ENCODE measurements at regions not wholly inside any gene's neighbourhood (a gene's known extent, or its start where the extent isn't known, plus 50 kb on each side); places are given as distances from the start of the nearest gene placed in this dataset.
"Not testable (repeated sequence)": the region's sequence is repeated elsewhere in the genome, so short reads cannot be mapped to it uniquely, and the experiment has no call there.

GRCh38 chr2:193467276-193467987 is 1272.7 kb upstream of the TMEFF2 start:
- no peak for DNase-seq (ENCODE audit: low read depth)

DNA sequence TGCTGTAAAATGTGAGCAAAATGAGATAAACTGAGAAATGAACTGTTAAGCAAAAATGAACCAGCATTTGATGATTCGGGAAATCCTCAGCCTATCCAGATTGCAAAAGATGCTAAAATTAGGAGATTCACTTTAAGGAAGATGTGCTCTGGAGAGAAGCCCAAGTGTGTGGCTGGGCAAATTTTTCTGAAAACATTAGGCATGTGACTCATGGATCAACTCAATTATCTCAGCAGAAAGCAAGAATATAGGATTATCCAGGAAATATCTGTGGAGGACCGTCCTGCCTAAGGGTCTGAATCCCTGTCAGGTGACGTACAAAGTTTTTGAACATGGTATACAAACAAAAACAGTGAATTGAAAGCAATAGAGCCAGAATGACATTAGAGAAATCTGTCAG is 1268.3 kb upstream of the TMEFF2 start:
- no peak for DNase-seq (ENCODE audit: low read depth)

DNA sequence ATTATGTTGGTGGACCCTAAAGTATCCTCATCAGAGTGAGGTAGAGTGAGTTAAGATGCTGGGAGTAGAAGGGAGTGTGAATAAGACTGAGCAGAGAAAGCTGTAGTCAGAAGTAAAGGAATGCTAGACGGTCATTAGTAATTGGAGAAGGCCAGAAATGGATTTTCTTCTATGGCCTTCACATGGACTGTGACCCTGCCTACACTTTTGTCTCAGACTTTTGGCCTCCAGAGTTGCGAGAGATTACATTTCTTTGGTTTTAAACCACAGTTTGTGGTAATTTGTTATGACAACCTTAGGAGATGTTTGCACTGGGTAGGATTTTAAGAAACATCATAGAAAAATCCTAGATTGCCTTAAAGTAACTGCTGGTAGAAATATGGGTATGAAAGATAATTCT is 1267.7 kb upstream of the TMEFF2 start:
- DNase-seq (ENCODE audit: low read depth), result no peak

- no peak for DNase-seq (ENCODE audit: low read depth)
These were observed 1266.8 kb upstream of the TMEFF2 start for GRCh38 chr2:193461431-193461934.

DNA sequence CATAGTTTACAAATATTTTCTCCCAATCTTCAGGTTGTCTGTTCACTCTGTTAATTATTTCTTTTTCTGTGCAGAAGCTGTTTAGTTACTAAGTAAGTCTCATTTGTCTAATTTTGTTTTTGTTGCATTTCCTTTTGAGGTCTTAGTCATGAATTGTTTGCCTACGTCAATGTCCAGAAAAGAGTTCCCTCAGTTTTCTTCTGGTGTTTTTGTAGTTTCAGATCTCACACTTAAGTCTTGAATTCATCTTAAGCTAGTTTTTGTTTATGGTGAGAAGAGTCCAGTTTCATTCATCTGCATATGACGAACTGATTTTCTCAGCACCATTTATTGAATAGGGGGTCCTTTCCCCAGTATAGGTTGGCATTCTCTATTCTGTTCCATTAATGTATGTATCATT is 1252.2 kb upstream of the TMEFF2 start:
- DNase-seq (ENCODE audit: low read depth), result no peak

DNA sequence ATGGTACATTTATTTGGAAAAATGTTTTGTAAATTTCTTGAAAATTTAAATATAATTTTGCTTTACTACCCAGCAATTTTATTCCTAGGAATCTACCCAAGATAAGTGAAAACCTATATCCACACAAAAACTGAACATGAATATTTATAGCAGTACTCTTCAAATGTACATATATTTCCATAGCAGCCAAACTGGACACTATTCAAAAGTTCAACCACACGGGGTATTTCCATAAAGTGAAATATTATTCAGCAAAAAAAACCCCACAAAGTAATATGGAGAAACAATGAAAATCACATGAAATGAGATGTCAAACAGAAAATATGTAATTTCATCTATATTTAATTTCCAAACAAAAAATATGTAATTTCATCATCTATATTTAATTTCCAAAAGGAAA is 1247.6 kb upstream of the TMEFF2 start:
- DNase-seq (ENCODE audit: low read depth), result no peak

DNA sequence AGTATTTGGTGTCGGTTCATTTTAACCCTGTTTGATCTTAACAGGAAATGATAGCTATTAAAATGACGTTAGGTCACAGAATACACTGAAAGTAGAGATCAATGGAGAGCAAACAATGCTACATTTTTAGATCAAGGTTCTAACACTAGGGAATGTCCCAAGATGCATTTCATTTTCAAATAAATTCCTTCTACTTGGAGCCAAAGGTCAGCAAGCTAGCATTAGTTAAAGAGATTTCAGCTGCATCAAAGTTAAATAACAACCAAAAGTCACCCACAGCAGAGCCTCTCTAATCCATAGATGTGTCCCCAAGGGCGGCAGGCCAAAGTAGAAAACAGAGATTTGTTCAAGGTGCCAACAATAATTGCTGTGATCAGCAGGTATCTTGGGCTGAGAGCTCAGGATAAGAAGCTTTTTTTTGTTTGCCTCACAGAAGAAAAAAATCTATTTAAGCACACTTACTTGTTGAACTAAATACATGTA is 1233.6 kb upstream of the TMEFF2 start:
- no peak for DNase-seq (ENCODE audit: low read depth)

- DNase-seq (ENCODE audit: low read depth), result not testable (repeated sequence)
These were observed 1217.6 kb upstream of the TMEFF2 start for GRCh38 chr2:193412368-193412767.

DNA sequence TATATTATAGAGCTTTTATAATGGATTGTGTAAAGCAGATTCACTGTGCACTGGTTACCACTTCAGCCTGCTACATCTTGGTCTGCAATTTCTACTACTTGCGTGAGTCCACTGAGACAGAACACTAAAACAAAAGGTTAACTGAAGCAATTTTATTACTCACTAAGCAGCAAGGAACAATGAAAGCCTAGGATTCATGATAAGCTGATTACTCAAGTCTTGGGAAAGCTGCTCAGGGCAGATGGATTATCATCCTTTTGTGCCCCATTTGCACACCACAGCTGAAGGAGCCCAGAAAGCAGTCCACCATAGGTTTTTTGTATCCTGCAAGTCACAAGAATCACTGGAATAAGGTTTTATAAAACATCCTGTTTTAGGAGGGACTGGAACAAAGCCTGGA is 1215.2 kb upstream of the TMEFF2 start:
- DNase-seq (ENCODE audit: low read depth), result no peak

GRCh38 chr2:193382583-193382982 is 1187.8 kb upstream of the TMEFF2 start:
- no peak for DNase-seq (ENCODE audit: low read depth)

DNA sequence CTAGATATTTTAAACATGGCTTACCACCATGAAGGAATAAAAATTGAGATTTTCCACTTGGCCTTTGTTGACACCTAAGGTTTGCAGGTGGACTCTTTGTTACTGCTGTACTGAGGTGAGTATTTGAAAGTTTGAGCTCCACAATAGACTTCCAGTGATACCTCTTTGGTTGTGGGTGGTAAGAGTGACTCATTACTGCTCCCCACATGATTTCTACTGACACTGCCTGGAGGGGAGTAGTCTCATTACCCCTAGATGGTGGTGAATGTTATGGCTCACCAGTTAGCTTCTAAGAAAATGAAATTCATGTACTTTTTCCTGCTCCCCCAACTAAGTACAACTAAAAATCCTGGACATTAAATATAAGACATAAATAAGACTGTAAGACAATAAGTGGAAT is 1183.1 kb upstream of the TMEFF2 start:
- DNase-seq (ENCODE audit: low read depth), result no peak

DNA sequence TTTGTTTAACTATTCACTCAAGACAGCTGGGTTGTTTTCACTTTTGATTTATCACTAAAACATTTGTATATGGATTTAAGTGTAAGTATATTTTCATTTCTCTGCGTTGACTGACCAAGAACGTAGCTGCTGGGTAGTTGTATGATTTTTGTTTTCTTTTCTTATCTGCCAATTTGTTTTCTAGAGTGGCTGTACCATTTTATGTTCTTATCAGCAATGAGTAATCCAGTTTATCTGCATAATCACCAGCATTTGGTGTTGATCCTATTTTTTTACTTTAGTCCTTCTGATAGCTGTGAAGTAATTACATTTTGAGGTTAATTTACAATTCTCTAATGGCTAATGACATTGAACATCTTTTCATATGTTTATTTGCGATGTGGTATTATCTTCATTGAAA is 1178.4 kb upstream of the TMEFF2 start:
- no peak for DNase-seq (ENCODE audit: low read depth)

DNA sequence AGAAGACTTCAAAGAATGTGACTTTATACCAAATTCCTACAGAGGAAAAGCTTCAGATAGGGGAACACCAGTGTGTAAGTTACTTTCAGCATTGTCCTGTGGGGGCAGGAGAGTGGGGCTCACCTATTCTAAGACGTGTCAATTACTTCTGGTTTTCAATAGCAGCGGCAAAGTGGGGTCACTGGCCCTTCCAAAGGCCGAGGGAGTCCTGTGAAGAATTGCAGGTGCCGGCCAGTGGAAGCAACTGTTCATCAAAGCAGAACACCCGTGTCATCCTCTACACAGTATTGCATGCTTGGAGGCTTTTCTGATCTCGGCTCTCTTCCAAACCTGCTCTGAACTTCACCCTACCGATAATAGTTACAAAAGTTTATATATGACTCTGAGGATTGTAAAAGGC is 1176.5 kb upstream of the TMEFF2 start:
- DNase-seq (ENCODE audit: low read depth), result no peak

DNA sequence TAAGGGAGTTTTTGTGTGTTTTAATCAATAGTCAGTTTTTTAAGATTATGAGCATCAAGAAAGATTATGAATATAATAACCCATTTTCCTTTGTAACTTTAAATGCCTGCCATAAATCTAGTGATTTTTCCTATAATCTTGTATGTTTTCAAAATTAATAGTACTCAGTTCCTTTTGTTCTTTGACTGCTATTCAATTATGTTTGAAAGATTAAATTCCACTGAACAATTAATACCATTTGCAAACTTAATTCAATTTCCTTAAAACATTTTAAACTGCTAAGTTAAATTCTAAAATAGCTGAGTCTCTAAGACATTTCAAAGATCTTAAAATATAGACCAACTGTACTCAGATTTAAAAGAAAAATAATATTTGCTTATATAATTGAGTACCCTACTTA is 1173.9 kb upstream of the TMEFF2 start:
- DNase-seq (ENCODE audit: low read depth), result no peak

- DNase-seq (ENCODE audit: low read depth), result no peak
These were observed 1162.8 kb upstream of the TMEFF2 start for GRCh38 chr2:193357508-193357907.

DNA sequence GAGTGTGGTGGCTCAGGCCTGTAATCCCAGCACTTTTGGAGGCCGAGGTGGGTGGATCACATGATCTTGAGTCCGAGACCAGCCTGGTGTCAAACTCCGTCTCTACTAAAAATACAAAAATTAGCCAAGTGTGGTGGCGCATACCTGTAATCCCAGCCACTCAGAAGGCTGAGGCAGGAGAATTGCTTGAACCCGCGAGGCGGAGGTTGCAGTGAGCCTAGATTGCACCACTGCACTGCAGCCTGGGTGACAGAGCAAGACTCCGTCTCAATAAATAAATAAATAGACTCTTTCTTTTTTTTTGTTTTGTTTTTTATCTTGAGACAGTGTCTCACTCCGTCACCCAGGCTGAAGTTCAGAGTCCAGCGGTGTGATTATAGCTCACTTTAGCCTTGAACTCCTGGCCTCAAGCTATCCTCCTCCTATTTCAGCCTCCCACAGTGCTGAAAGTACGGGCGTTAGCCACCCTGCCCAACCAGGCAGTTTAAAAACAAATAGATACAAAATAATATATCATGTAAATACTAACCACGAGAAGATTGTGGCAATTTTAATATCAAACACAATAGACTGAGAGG is 1158.0 kb upstream of the TMEFF2 start:
- DNase-seq (ENCODE audit: low read depth), result not testable (repeated sequence)

DNA sequence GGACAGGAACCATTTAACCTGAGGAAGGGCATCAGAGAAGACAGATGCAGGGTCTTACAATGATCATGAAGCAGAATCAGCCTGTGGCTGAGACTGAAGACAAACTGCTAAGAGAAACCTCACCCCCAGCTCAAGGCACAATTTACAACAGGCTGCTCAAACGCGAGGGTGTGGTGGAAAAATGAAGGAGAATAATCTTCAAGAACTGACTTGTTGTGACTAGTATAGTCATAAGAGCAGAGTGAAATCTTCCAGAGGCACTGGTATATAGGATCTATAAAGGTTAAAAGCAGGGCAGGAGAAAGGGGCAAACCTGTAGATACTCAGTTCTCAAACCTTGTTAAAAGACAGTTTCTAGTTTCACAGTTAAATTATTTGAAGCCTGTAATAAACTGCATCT is 1155.8 kb upstream of the TMEFF2 start:
- no peak for DNase-seq (ENCODE audit: low read depth)

- no peak for DNase-seq (ENCODE audit: low read depth)
These were observed 1154.9 kb upstream of the TMEFF2 start for GRCh38 chr2:193349642-193350041.

- no peak for DNase-seq (ENCODE audit: low read depth)
These were observed 1153.3 kb upstream of the TMEFF2 start for GRCh38 chr2:193348055-193348454.

DNA sequence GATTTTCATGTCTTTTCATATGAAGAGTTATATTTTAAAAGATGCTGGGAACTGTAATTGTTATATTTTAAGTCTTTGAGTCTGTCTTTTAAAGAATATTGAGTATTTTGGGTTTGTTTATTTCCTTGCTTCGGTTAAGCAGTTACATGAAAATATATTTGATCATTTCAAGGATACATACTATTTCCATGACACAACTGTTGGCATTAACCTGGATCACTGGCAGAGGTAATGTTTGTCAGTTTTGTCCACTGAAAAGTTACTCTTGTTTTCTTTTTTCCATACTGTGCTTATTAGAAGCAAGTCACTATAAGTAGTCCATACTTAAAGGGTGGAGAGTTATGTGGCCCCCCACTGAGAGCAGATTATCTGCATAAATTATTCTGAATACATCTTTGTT is 1142.0 kb upstream of the TMEFF2 start:
- no peak for DNase-seq (ENCODE audit: low read depth)

- no peak for DNase-seq (ENCODE audit: low read depth)
These were observed 1139.7 kb upstream of the TMEFF2 start for GRCh38 chr2:193334401-193334800.

DNA sequence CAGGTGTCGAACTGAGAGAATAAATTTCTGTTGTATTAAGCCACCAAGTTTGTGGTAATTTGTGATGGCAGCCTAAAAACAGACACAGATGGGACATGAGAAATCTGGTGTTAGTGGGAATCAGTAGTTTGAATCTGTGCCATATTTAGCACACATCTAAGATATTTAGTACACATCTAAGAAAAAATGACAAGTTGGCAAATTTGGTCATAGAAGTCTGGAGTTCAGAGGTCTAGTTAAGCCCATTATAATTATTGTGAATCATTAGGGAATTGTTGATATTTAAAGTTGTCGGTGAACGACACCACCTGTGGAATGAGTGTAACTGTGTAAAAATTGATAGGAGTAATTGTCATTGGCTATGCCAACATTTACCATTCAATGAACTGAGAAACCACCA is 1138.8 kb upstream of the TMEFF2 start:
- DNase-seq (ENCODE audit: low read depth), result no peak

DNA sequence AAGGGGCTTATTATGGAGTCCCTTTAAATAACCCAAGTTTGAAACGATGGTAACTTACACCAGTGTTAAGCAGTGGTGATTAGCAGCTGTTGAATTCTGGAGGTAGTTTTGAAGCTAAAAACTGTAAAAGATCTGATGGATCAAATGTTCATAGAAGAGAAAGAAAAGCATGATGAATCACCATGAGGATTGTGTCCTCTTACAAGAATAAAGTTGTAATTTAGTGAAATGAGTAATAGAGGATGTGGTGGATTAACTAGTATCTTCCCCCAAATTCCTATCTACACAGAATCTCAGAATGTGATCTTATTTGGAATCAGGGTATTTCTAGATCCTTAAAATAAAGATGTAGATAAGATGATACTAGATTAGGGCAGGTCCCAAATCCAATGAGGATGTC is 1138.2 kb upstream of the TMEFF2 start:
- no peak for DNase-seq (ENCODE audit: low read depth)

DNA sequence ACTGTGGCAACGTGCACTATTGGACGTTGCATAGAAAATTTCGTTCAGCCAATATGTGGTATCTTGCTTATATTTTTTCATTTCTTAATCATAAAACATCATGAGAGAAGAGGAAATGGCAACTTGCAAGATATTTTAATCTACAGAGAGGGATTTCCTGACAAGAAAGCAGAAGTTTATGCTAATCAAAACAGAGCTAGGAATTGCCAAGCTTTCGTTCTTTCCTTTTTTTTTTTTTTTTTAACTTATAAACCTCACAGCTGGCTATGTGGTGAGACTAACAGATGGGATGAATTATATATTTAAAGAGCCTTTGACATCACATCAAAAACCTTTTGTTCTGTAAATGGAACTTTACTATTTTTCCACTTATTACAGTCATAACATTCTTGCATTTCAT is 1136.9 kb upstream of the TMEFF2 start:
- no peak for DNase-seq (ENCODE audit: low read depth)

Measured in CMK (cell line).